H1 (cell line): ENCODE measurements at regions not wholly inside any gene's neighbourhood (a gene's known extent, or its start where the extent isn't known, plus 50 kb on each side); places are given as distances from the start of the nearest gene placed in this dataset.

ENCODE experiments used
- CTCF ChIA-PET: fragments of 300-600 bp; sonication (Branson Sonifier 250); formaldehyde crosslinking; loops from one replicate; lab custom pipeline; 2021; ENCODE audit not compliant: partially characterized antibody; lab: Charles Lee
- POLR2A ChIA-PET: fragments of 300-600 bp; sonication (Branson Sonifier 250); formaldehyde crosslinking; loops from one replicate; lab custom pipeline; 2021; ENCODE audit warnings: inconsistent platforms; ENCODE audit not compliant: partially characterized antibody; lab: Charles Lee
- DNase-seq, 2 experiments: peaks; one replicate each; pipeline versions ENCODE4 v3.0.0 to v3.0.0-alpha.2; 2010 to 2022; ENCODE audit warnings: low spot score in 2 of 2, low read depth in 1 of 2, mixed read lengths in 1 of 2
- FAIRE-seq: peaks from 2 replicates; lab custom pipeline; 2011; peaks lifted over from hg19 to GRCh38; lab: Jason Lieb, UNC
- H2AFZ ChIP-seq: 2 replicates; pipeline ENCODE4 v1.8.1; 2012; ENCODE audit warnings: low read length, inconsistent platforms
- H2AK5ac ChIP-seq: 2 replicates; pipeline ENCODE4 v1.6.1; 2013; ENCODE audit warnings: low read depth, low read length
- H2BK120ac ChIP-seq: replicated peaks from 2 replicates; pipeline ENCODE3; 2013; ENCODE audit warnings: low read depth, low read length, inconsistent platforms
- H2BK12ac ChIP-seq: 2 replicates; pipeline ENCODE4 v1.6.1; 2013; ENCODE audit warnings: low read depth, low read length
- H2BK15ac ChIP-seq: 2 replicates; pipeline ENCODE4 v1.6.1; 2013; ENCODE audit warnings: low read length
- H2BK20ac ChIP-seq: 2 replicates; pipeline ENCODE4 v1.6.1; 2013; ENCODE audit warnings: low read length
- H2BK5ac ChIP-seq: 2 replicates; pipeline ENCODE4 v1.6.1; 2013; ENCODE audit warnings: low read depth, low read length
- H3K14ac ChIP-seq: 2 replicates; pipeline ENCODE4 v1.6.1; 2013; ENCODE audit warnings: inconsistent platforms; ENCODE audit not compliant: insufficient read length
- H3K18ac ChIP-seq: 2 replicates; pipeline ENCODE4 v1.6.1; 2013; ENCODE audit warnings: low read length; ENCODE audit errors: extremely low read depth
- H3K23ac ChIP-seq: 2 replicates; pipeline ENCODE4 v1.6.1; 2013; ENCODE audit warnings: inconsistent platforms; ENCODE audit not compliant: insufficient read length
- H3K23me2 ChIP-seq: 2 replicates; pipeline ENCODE4 v1.6.1; 2013; ENCODE audit warnings: low read depth, low read length
- H3K27ac ChIP-seq: 2 replicates; pipeline ENCODE4 v1.6.1; 2011; ENCODE audit warnings: low read depth, low read length, inconsistent platforms
- H3K27me3 ChIP-seq, 4 experiments: replicated peaks in 1 of 4; 1 replicate in 1 of 4; 2 replicates in 3 of 4; pipeline versions ENCODE4 v1.6.1 to v1.8.1; 2011 to 2013; ENCODE audit warnings: low read length in 3 of 4, mild to moderate bottlenecking in 3 of 4, inconsistent platforms in 2 of 4, mixed read lengths in 2 of 4, moderate library complexity in 1 of 4; ENCODE audit not compliant: control insufficient read depth in 3 of 4, insufficient read depth in 3 of 4; ENCODE audit errors: extremely low read depth in 1 of 4
- H3K36me3 ChIP-seq, 4 experiments: 2 replicates each; pipeline versions ENCODE4 v1.6.1 to v1.8.1; 2011 to 2013; ENCODE audit warnings: mild to moderate bottlenecking in 4 of 4, low read length in 3 of 4, moderate library complexity in 2 of 4, control low read depth in 1 of 4, inconsistent platforms in 1 of 4; ENCODE audit not compliant: insufficient read depth in 4 of 4, control insufficient read depth in 2 of 4
- H3K4ac ChIP-seq: replicated peaks from 2 replicates; pipeline ENCODE3; 2013; ENCODE audit warnings: low read length, low read depth, mixed read lengths, inconsistent platforms; ENCODE audit not compliant: insufficient read length
- H3K4me1 ChIP-seq, 4 experiments: replicated peaks in 1 of 4; 1 replicate in 1 of 4; 2 replicates in 3 of 4; pipeline versions ENCODE4 v1.6.1 to v1.8.1; 2011 to 2013; ENCODE audit warnings: low read length in 3 of 4, inconsistent platforms in 2 of 4, mixed read lengths in 1 of 4; ENCODE audit not compliant: insufficient read depth in 4 of 4, control insufficient read depth in 3 of 4
- H3K4me2 ChIP-seq, 2 experiments: 2 replicates each; pipeline versions ENCODE4 v1.6.1 to v1.8.1; 2011 to 2013; ENCODE audit warnings: low read depth in 2 of 2, low read length in 2 of 2, control low read depth in 1 of 2, inconsistent platforms in 1 of 2, mild to moderate bottlenecking in 1 of 2; ENCODE audit not compliant: insufficient read depth in 1 of 2
- H3K4me3 ChIP-seq, 4 experiments: fragments of 200-600, 300-600 bp in 1 of 4; sonication (generic), shearing (Covaris generic), sonication (Bioruptor Twin) in 1 of 4; 2 replicates each; pipeline versions ENCODE4 v1.5.1 to v1.8.1; 2011 to 2016; ENCODE audit warnings: low read length in 4 of 4, low read depth in 3 of 4, control low read depth in 2 of 4, inconsistent platforms in 2 of 4, mild to moderate bottlenecking in 2 of 4, mixed read lengths in 1 of 4, moderate library complexity in 1 of 4; ENCODE audit not compliant: insufficient read depth in 2 of 4; ENCODE audit errors: extremely low read depth in 1 of 4
- H3K56ac ChIP-seq: replicated peaks from 2 replicates; pipeline ENCODE3; 2013; ENCODE audit warnings: low read depth, mild to moderate bottlenecking, mixed read lengths, low read length, inconsistent platforms; ENCODE audit not compliant: insufficient read length
- H3K79me1 ChIP-seq: 2 replicates; pipeline ENCODE4 v1.6.1; 2013; ENCODE audit warnings: low read depth, low read length, control low read depth
- H3K79me2 ChIP-seq, 2 experiments: 2 replicates each; pipeline versions ENCODE4 v1.6.1 to v1.8.1; 2012 to 2013; ENCODE audit warnings: low read length in 2 of 2, mild to moderate bottlenecking in 2 of 2, inconsistent platforms in 1 of 2; ENCODE audit not compliant: insufficient read depth in 2 of 2, control insufficient read depth in 1 of 2
- H3K9ac ChIP-seq, 4 experiments: replicated peaks in 1 of 4; 1 replicate in 1 of 4; 2 replicates in 3 of 4; pipeline versions ENCODE4 v1.6.1 to v1.8.1; 2011 to 2013; ENCODE audit warnings: low read depth in 3 of 4, low read length in 3 of 4, control low read depth in 2 of 4, mild to moderate bottlenecking in 2 of 4, moderate library complexity in 2 of 4, inconsistent platforms in 1 of 4; ENCODE audit errors: extremely low read depth in 1 of 4
- H3K9me3 ChIP-seq, 2 experiments: 2 replicates each; pipeline versions ENCODE4 v1.6.1 to v1.8.1; 2012 to 2013; ENCODE audit warnings: mild to moderate bottlenecking in 2 of 2, moderate library complexity in 2 of 2, control low read depth in 1 of 2, inconsistent platforms in 1 of 2, low read depth in 1 of 2, low read length in 1 of 2, mixed read lengths in 1 of 2; ENCODE audit not compliant: insufficient read depth in 2 of 2
- H4K20me1 ChIP-seq, 2 experiments: replicated peaks in 1 of 2; 2 replicates each; pipeline versions ENCODE3 to v1.8.1; 2011 to 2013; ENCODE audit warnings: inconsistent platforms in 2 of 2, low read length in 2 of 2, mild to moderate bottlenecking in 1 of 2; ENCODE audit not compliant: insufficient read depth in 2 of 2, control insufficient read depth in 1 of 2
- H4K5ac ChIP-seq: 2 replicates; pipeline ENCODE4 v1.6.1; 2013; ENCODE audit warnings: low read length, low read depth, mixed read lengths, inconsistent platforms; ENCODE audit not compliant: insufficient read length
- H4K8ac ChIP-seq: 2 replicates; pipeline ENCODE4 v1.8.0; 2013; ENCODE audit warnings: mild to moderate bottlenecking, moderate library complexity, low read length, inconsistent platforms; ENCODE audit not compliant: insufficient read depth; ENCODE audit errors: extremely low read depth
- H4K91ac ChIP-seq: replicated peaks from 2 replicates; pipeline ENCODE3; 2013; ENCODE audit warnings: low read length, mixed read lengths, inconsistent platforms; ENCODE audit not compliant: insufficient read length
- CBX8 ChIP-seq: fragments of 300-800, 300-1000 bp; sonication (generic); IDR thresholded peaks from 2 replicates; pipeline ENCODE4 v1.7.1; 2016; ENCODE audit warnings: low read depth, low read length, borderline replicate concordance
- CREB1 ChIP-seq: IDR thresholded peaks from 2 replicates; pipeline ENCODE4 v1.6.1; 2012; ENCODE audit warnings: inconsistent platforms
- EP300 ChIP-seq, 2 experiments: IDR thresholded peaks; 1 replicate in 1 of 2; 2 replicates in 1 of 2; pipeline ENCODE4 v1.6.1; 2011 to 2012; ENCODE audit warnings: low read depth in 2 of 2, low read length in 2 of 2, mild to moderate bottlenecking in 2 of 2, borderline replicate concordance in 1 of 2, inconsistent platforms in 1 of 2, moderate library complexity in 1 of 2
- NANOG ChIP-seq: IDR thresholded peaks from 2 replicates; pipeline ENCODE4 v1.6.1; 2011; ENCODE audit warnings: low read length, low read depth, mild to moderate bottlenecking, inconsistent platforms; ENCODE audit not compliant: insufficient read depth, poor library complexity, severe bottlenecking
- WGBS, 2 experiments: shearing (Covaris generic) in 1 of 2; methylation state at CpG; one replicate each; pipeline versions ENCODE4 v1.1.6 to v1.1.7; 2013 to 2015; ENCODE audit warnings: low lambda C conversion rate in 2 of 2, mixed read lengths in 2 of 2, inconsistent platforms in 1 of 2, low coverage in 1 of 2, missing lambda C conversion rate in 1 of 2; ENCODE audit not compliant: insufficient replicate concordance in 2 of 2, insufficient coverage in 1 of 2, insufficient read length in 1 of 2; ENCODE audit errors: extremely low coverage in 1 of 2, missing lambda C conversion rate in 1 of 2; 5-methylcytosine and 5-hydroxymethylcytosine counted together

DNA sequence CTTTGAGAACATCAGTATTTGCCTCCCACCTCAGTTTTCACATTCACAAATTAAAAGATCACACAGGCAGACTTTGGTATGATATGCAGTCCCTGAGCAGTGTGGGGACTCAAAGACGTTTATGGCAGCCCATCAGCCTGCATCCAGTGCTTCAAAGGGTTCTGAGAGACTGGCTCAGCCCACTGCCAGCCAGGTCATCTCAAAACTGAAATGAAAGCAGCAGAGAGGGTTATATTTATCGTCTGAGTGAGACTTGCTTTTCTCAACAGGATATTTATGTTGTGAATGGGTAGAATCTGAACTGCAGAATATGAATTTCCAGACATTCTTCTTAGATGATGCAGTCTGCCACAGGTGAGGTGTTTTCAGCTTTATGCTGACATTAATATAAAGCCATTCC lies 159.8 kb downstream of the NRN1 start:
- Histone ChIP-seq H3K4me1 (peaks cover 1 to 20% (median 10%) of the 10 kb centered on the region in 4 experiments; a peak in 6 of 7 replicates), H3K4me3 (no peak overlapping the region), H4K91ac (no peak overlapping the region), H2BK12ac (no peak overlapping the region), H2AFZ (no peak overlapping the region), H4K8ac (no peak overlapping the region), H3K4me2 (no peak overlapping the region), H3K56ac (no peak overlapping the region), H3K79me2 (no peaks in the 10 kb centered on the region), H3K18ac (no peak overlapping the region), H4K20me1 (peaks cover 0 to 6% of the 10 kb centered on the region in 2 experiments), H3K36me3 (no peaks in the 10 kb centered on the region), H3K27ac (no peak overlapping the region), H3K27me3 (peaks cover 35 to 57% (median 48%) of the 10 kb centered on the region in 4 experiments), H3K9ac (no peak overlapping the region), H4K5ac (no peak overlapping the region), H2AK5ac (no peak overlapping the region), H2BK120ac (no peak overlapping the region), H3K79me1 (no peaks in the 10 kb centered on the region), H3K23ac (no peak overlapping the region), H3K14ac (no peak overlapping the region), H2BK15ac (no peak overlapping the region), H3K9me3 (peaks cover 0 to 3% of the 10 kb centered on the region in 2 experiments; a peak in 1 of 4 replicates), H3K23me2 (peaks cover 4% of the 10 kb centered on the region; the same call in 1 of the 2 replicates), H3K4ac (no peak overlapping the region), H2BK20ac (no peak overlapping the region), H2BK5ac (no peak overlapping the region)
- WGBS, 2 experiments: 70% methylated on average over 2 of the region's 2 CpGs; no CpG with 5 or more reads in 1 of the 2 experiments
- ChIA-PET POLR2A (no interaction called here), CTCF (no interaction called here)
- DNase-seq (no peak), FAIRE-seq (no peak)
- TF ChIP-seq NANOG (no peak), CREB1 (no peak), CBX8 (no peak), EP300 (IDR thresholded peaks at IDR 0.05; ENCODE audit: borderline replicate concordance in 1 of 2, low read depth in 2 of 2, low read length in 2 of 2) (no peak)
